ENCODE measurements at regions not wholly inside any gene's neighbourhood (a gene's known extent, or its start where the extent isn't known, plus 50 kb on each side); places are given as distances from the start of the nearest gene placed in this dataset.

DNA sequence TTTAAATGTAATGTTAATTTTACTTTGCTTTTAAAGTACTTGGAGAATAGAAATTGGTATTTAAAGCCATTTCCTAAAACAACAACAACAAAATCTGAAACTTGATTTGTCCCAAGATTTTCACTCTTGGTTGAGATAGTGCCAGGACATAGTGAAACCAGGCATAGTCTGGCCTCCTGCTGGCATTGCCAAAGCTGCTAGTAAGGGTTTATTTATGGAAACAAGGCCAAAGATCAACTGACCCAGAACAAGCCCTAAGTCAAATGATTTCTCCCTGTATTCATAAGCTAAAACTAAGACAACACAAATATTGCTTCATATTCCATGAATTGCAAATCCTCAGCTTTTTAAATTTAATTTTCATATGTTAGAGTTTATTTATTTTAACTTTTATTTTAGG is 227.5 kb upstream of the FGF13 start:
- no peak for FAIRE-seq
- CTCF ChIA-PET (ENCODE audit: low intra/inter-chr PET ratio, low total read pairs): no interaction called here
- no peaks in the 10 kb centered on the region for H3K9me3 ChIP-seq (ENCODE audit: low read length)
- H3K9ac ChIP-seq (ENCODE audit: insufficient read depth, low read depth, low read length): no peak overlapping the region
- no peak for ATAC-seq
- no peaks in the 10 kb centered on the region for H3K27me3 ChIP-seq (ENCODE audit: control insufficient read depth in 1 of 2, insufficient read depth in 2 of 2, low read length in 2 of 2)
- POLR2A ChIA-PET: no interaction called here
- no peak overlapping the region for H3K4me3 ChIP-seq (replicated peaks in 1 of 3; ENCODE audit: insufficient read depth in 1 of 3, low read depth in 2 of 3, low read length in 3 of 3)
- H4K20me1 ChIP-seq (ENCODE audit: insufficient read depth, low read length): no peaks in the 10 kb centered on the region
- H3K4me2 ChIP-seq (ENCODE audit: low read depth, low read length): no peak overlapping the region
- no peaks in the 10 kb centered on the region for H3K4me1 ChIP-seq (ENCODE audit: insufficient read depth, low read length)
- no peaks in the 10 kb centered on the region for H3K36me3 ChIP-seq (replicated peaks in 1 of 2; ENCODE audit: control insufficient read depth in 1 of 2, insufficient read depth in 2 of 2, low read length in 2 of 2)
- intact Hi-C loops (cut with micrococcal nuclease; ENCODE audit: unreplicated experiment): no loop called here
- no peak overlapping the region for H2AFZ ChIP-seq (ENCODE audit: low read length)
- no peak for DNase-seq (ENCODE audit: low spot score)
- no TSS peak for BruUV-seq (replicated peaks)
- TF ChIP-seq CBFB (CRISPR knock-in tag; IDR thresholded peaks at IDR 0.05): no peak
- no peak for TF ChIP-seq ZNF296 (CRISPR knock-in tag; conservative IDR thresholded peaks at IDR 0.05)
- no peak for TF ChIP-seq HNRNPL (IDR thresholded peaks at IDR 0.05; ENCODE audit: low read depth, low read length)
- TF ChIP-seq ZBTB42 (CRISPR knock-in tag; IDR thresholded peaks at IDR 0.05): no peak
- no peak for TF ChIP-seq RORA (CRISPR knock-in tag; IDR thresholded peaks at IDR 0.05)
- no peak for TF ChIP-seq ZNF629 (CRISPR knock-in tag; conservative IDR thresholded peaks at IDR 0.05)
- TF ChIP-seq, protein P1, sequence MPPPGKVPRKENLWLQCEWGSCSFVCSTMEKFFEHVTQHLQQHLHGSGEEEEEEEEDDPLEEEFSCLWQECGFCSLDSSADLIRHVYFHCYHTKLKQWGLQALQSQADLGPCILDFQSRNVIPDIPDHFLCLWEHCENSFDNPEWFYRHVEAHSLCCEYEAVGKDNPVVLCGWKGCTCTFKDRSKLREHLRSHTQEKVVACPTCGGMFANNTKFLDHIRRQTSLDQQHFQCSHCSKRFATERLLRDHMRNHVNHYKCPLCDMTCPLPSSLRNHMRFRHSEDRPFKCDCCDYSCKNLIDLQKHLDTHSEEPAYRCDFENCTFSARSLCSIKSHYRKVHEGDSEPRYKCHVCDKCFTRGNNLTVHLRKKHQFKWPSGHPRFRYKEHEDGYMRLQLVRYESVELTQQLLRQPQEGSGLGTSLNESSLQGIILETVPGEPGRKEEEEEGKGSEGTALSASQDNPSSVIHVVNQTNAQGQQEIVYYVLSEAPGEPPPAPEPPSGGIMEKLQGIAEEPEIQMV (CRISPR knock-in tag; IDR thresholded peaks at IDR 0.05; ENCODE audit: low read depth): no peak
- no peak for TF ChIP-seq POLR2AphosphoS2 (IDR thresholded peaks at IDR 0.05; ENCODE audit: low read depth, low read length)
- no peak overlapping the region for H3K27ac ChIP-seq (ENCODE audit: extremely low read length, insufficient read depth, low read length)
- H3K79me2 ChIP-seq (ENCODE audit: insufficient read depth, low read length): no peaks in the 10 kb centered on the region
- in situ Hi-C loops (cut with HindIII; ENCODE audit: extremely low pct_ligation_motif_present, low pct_unique_long_range_greater_than_20kb): no loop called here

GRCh38 chrX:138938003-138938402 is 226.5 kb upstream of the FGF13 start:
- no peak overlapping the region for H3K27ac ChIP-seq (ENCODE audit: extremely low read length, insufficient read depth, low read length)
- POLR2A ChIA-PET: no interaction called here
- H3K79me2 ChIP-seq (ENCODE audit: insufficient read depth, low read length): no peaks in the 10 kb centered on the region
- DNase-seq (ENCODE audit: low spot score) (no peak), FAIRE-seq (no peak), ATAC-seq (no peak)
- 0% methylated on average over 1 of the region's 1 CpG for WGBS (ENCODE audit: low lambda C conversion rate)
- no peaks in the 10 kb centered on the region for H4K20me1 ChIP-seq (ENCODE audit: insufficient read depth, low read length)
- no peaks in the 10 kb centered on the region for H3K4me1 ChIP-seq (ENCODE audit: insufficient read depth, low read length)
- no TSS peak for BruUV-seq (replicated peaks)
- no peak overlapping the region for H3K4me3 ChIP-seq (replicated peaks in 1 of 3; ENCODE audit: insufficient read depth in 1 of 3, low read depth in 2 of 3, low read length in 3 of 3)
- no peaks in the 10 kb centered on the region for H3K9me3 ChIP-seq (ENCODE audit: low read length)
- TF ChIP-seq RFX3 (CRISPR knock-in tag; IDR thresholded peaks at IDR 0.05): no peak
- TF ChIP-seq ZSCAN21 (CRISPR knock-in tag; IDR thresholded peaks at IDR 0.05; ENCODE audit: borderline replicate concordance): no peak
- no peak for TF ChIP-seq SNAI1 (CRISPR knock-in tag; IDR thresholded peaks at IDR 0.05; ENCODE audit: borderline replicate concordance)
- no peak for TF ChIP-seq RFXAP (CRISPR knock-in tag; IDR thresholded peaks at IDR 0.05; ENCODE audit: borderline replicate concordance)
- no peak for TF ChIP-seq ZNF580 (CRISPR knock-in tag; IDR thresholded peaks at IDR 0.05; ENCODE audit: borderline replicate concordance, low read depth)
- TF ChIP-seq ZFP1 (CRISPR knock-in tag; IDR thresholded peaks at IDR 0.05): no peak
- TF ChIP-seq RELA (CRISPR knock-in tag; IDR thresholded peaks at IDR 0.05): no peak
- no peak for TF ChIP-seq ZBTB7A (CRISPR knock-in tag; IDR thresholded peaks at IDR 0.05)
- no peak for TF ChIP-seq ZSCAN31 (CRISPR knock-in tag; IDR thresholded peaks at IDR 0.05; ENCODE audit: low read depth)
- TF ChIP-seq, protein P2, sequence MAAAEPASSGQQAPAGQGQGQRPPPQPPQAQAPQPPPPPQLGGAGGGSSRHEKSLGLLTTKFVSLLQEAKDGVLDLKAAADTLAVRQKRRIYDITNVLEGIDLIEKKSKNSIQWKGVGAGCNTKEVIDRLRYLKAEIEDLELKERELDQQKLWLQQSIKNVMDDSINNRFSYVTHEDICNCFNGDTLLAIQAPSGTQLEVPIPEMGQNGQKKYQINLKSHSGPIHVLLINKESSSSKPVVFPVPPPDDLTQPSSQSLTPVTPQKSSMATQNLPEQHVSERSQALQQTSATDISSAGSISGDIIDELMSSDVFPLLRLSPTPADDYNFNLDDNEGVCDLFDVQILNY (CRISPR knock-in tag; conservative IDR thresholded peaks at IDR 0.05): no peak
- TF ChIP-seq IRF2 (CRISPR knock-in tag; IDR thresholded peaks at IDR 0.05): no peak
- TF ChIP-seq ZNF335 (CRISPR knock-in tag; IDR thresholded peaks at IDR 0.05): no peak
- H2AFZ ChIP-seq (ENCODE audit: low read length): no peak overlapping the region
- no peak overlapping the region for H3K4me2 ChIP-seq (ENCODE audit: low read depth, low read length)
- in situ Hi-C loops (cut with HindIII; ENCODE audit: extremely low pct_ligation_motif_present, low pct_unique_long_range_greater_than_20kb) (no loop called here), intact Hi-C loops (cut with micrococcal nuclease; ENCODE audit: unreplicated experiment) (no loop called here)
- no peaks in the 10 kb centered on the region for H3K36me3 ChIP-seq (replicated peaks in 1 of 2; ENCODE audit: control insufficient read depth in 1 of 2, insufficient read depth in 2 of 2, low read length in 2 of 2)
- H3K27me3 ChIP-seq (ENCODE audit: control insufficient read depth in 1 of 2, insufficient read depth in 2 of 2, low read length in 2 of 2): no peaks in the 10 kb centered on the region
- no peak overlapping the region for H3K9ac ChIP-seq (ENCODE audit: insufficient read depth, low read depth, low read length)
- CTCF ChIA-PET (ENCODE audit: low intra/inter-chr PET ratio, low total read pairs): no interaction called here

Data from HepG2 (cell line).